ENCODE measurements at regions not wholly inside any gene's neighbourhood (a gene's known extent, or its start where the extent isn't known, plus 50 kb on each side); places are given as distances from the start of the nearest gene placed in this dataset.

GRCh38 chr7:125636320-125636962, 706.8 kb upstream of the POT1 start:
- Histone ChIP-seq H3K27me3 (no peaks in the 10 kb centered on the region), H3K27ac (no peak overlapping the region), H3K4me3 (no peak overlapping the region), H3K4me1 (no peaks in the 10 kb centered on the region), H3K36me3 (no peaks in the 10 kb centered on the region), H3K9me3 (no peaks in the 10 kb centered on the region)
- TF ChIP-seq CTCF (IDR thresholded peaks at IDR 0.05), result no peak
- intact Hi-C loops (cut with DNase I), result no loop called here
- no peak for DNase-seq (ENCODE audit: low spot score in 2 of 2)

- intact Hi-C loops (cut with DNase I), result no loop called here
Measured at GRCh38 chr7:125618516-125618915, 688.9 kb upstream of the POT1 start.

GRCh38 chr7:125611582-125611981, 682.0 kb upstream of the POT1 start:
- no peak for TF ChIP-seq CTCF (IDR thresholded peaks at IDR 0.05)
- Histone ChIP-seq H3K4me3 (no peak overlapping the region), H3K27ac (no peak overlapping the region), H3K27me3 (no peaks in the 10 kb centered on the region), H3K4me1 (no peaks in the 10 kb centered on the region), H3K9me3 (no peaks in the 10 kb centered on the region), H3K36me3 (no peaks in the 10 kb centered on the region)
- no peak for DNase-seq (ENCODE audit: low spot score in 2 of 2)
- intact Hi-C loops (cut with DNase I), result no loop called here

More at GRCh38 chr7:125618516-125618915, 688.9 kb upstream of the POT1 start:
- Histone ChIP-seq H3K27me3 (no peaks in the 10 kb centered on the region), H3K27ac (no peak overlapping the region), H3K4me1 (no peaks in the 10 kb centered on the region), H3K9me3 (peaks cover 0 to 7% of the 10 kb centered on the region in 2 donors), H3K4me3 (no peak overlapping the region), H3K36me3 (no peaks in the 10 kb centered on the region)
- no peak for TF ChIP-seq CTCF (IDR thresholded peaks at IDR 0.05)
- no peak for DNase-seq (ENCODE audit: low spot score in 2 of 2)

- intact Hi-C loops (cut with DNase I), result no loop called here
- Histone ChIP-seq H3K4me3 (no peak overlapping the region), H3K27ac (no peak overlapping the region), H3K4me1 (no peaks in the 10 kb centered on the region), H3K27me3 (no peaks in the 10 kb centered on the region), H3K36me3 (no peaks in the 10 kb centered on the region), H3K9me3 (no peaks in the 10 kb centered on the region)
- no peak for DNase-seq (ENCODE audit: low spot score in 2 of 2)
- TF ChIP-seq CTCF (IDR thresholded peaks at IDR 0.05), result no peak
Measured at GRCh38 chr7:125606671-125607070, 677.0 kb upstream of the POT1 start.

- intact Hi-C loops (cut with DNase I), result no loop called here
- TF ChIP-seq CTCF (IDR thresholded peaks at IDR 0.05), result no peak
- no peak overlapping the region for H3K4me3 ChIP-seq
- no peak for DNase-seq (ENCODE audit: low spot score in 2 of 2)
- no peaks in the 10 kb centered on the region for H3K36me3 ChIP-seq
- no peaks in the 10 kb centered on the region for H3K27me3 ChIP-seq
- H3K9me3 ChIP-seq, result no peaks in the 10 kb centered on the region
- no peaks in the 10 kb centered on the region for H3K4me1 ChIP-seq
- no peak overlapping the region for H3K27ac ChIP-seq
Measured at GRCh38 chr7:125605241-125605640, 675.6 kb upstream of the POT1 start.

- intact Hi-C loops (cut with DNase I), result no loop called here
- H3K4me3 ChIP-seq, result no peak overlapping the region
- no peak for DNase-seq (ENCODE audit: low spot score in 2 of 2)
- TF ChIP-seq CTCF (IDR thresholded peaks at IDR 0.05), result no peak
- no peaks in the 10 kb centered on the region for H3K27me3 ChIP-seq
- H3K4me1 ChIP-seq, result no peaks in the 10 kb centered on the region
- no peaks in the 10 kb centered on the region for H3K9me3 ChIP-seq
- no peak overlapping the region for H3K27ac ChIP-seq
- no peaks in the 10 kb centered on the region for H3K36me3 ChIP-seq
Measured at GRCh38 chr7:125602441-125602840, 672.8 kb upstream of the POT1 start.
